ENCODE measurements at regions not wholly inside any gene's neighbourhood (a gene's known extent, or its start where the extent isn't known, plus 50 kb on each side); places are given as distances from the start of the nearest gene placed in this dataset.

GRCh38 chr5:173791878-173792277 lies 96.3 kb upstream of the CPEB4 start:
- H3K79me2 ChIP-seq (ENCODE audit: control insufficient read depth, insufficient read depth, low read length, unreplicated experiment), result no peaks in the 10 kb centered on the region
- no peak overlapping the region for H3K4me3 ChIP-seq (ENCODE audit: low read depth, low read length)
- no peak overlapping the region for H2AFZ ChIP-seq (ENCODE audit: low read length, unreplicated experiment)
- H3K36me3 ChIP-seq (ENCODE audit: insufficient read depth, low read length), result no peaks in the 10 kb centered on the region
- no peak overlapping the region for H3K27ac ChIP-seq (ENCODE audit: low read depth, low read length)
- H3K4me1 ChIP-seq (ENCODE audit: control insufficient read depth, insufficient read depth, low read length, unreplicated experiment), result peaks cover 20% of the 10 kb centered on the region
- no peaks in the 10 kb centered on the region for H3K27me3 ChIP-seq (ENCODE audit: insufficient read depth, low read length)

- no peak overlapping the region for H2AFZ ChIP-seq (ENCODE audit: low read length, unreplicated experiment)
- H3K27ac ChIP-seq (ENCODE audit: low read depth, low read length), result no peak overlapping the region
- no peaks in the 10 kb centered on the region for H3K27me3 ChIP-seq (ENCODE audit: insufficient read depth, low read length)
- no peaks in the 10 kb centered on the region for H3K36me3 ChIP-seq (ENCODE audit: insufficient read depth, low read length)
- H3K79me2 ChIP-seq (ENCODE audit: control insufficient read depth, insufficient read depth, low read length, unreplicated experiment), result no peaks in the 10 kb centered on the region
- peaks cover 15% of the 10 kb centered on the region for H3K4me1 ChIP-seq (ENCODE audit: control insufficient read depth, insufficient read depth, low read length, unreplicated experiment)
- no peak overlapping the region for H3K4me3 ChIP-seq (ENCODE audit: low read depth, low read length)
These were observed 95.2 kb upstream of the CPEB4 start for GRCh38 chr5:173792781-173793547.

GRCh38 chr5:173793648-173794548 lies 94.3 kb upstream of the CPEB4 start:
- H3K27me3 ChIP-seq (ENCODE audit: insufficient read depth, low read length), result no peaks in the 10 kb centered on the region
- no peak overlapping the region for H3K27ac ChIP-seq (ENCODE audit: low read depth, low read length)
- no peaks in the 10 kb centered on the region for H3K79me2 ChIP-seq (ENCODE audit: control insufficient read depth, insufficient read depth, low read length, unreplicated experiment)
- peaks cover 8% of the 10 kb centered on the region for H3K4me1 ChIP-seq (ENCODE audit: control insufficient read depth, insufficient read depth, low read length, unreplicated experiment)
- H3K4me3 ChIP-seq (ENCODE audit: low read depth, low read length), result no peak overlapping the region
- no peaks in the 10 kb centered on the region for H3K36me3 ChIP-seq (ENCODE audit: insufficient read depth, low read length)
- H2AFZ ChIP-seq (ENCODE audit: low read length, unreplicated experiment), result no peak overlapping the region

GRCh38 chr5:173794901-173795416 lies 93.2 kb upstream of the CPEB4 start:
- Histone ChIP-seq H3K4me3 (ENCODE audit: low read depth, low read length) (no peak overlapping the region), H3K27me3 (ENCODE audit: insufficient read depth, low read length) (no peaks in the 10 kb centered on the region), H3K27ac (ENCODE audit: low read depth, low read length) (no peak overlapping the region), H2AFZ (ENCODE audit: low read length, unreplicated experiment) (no peak overlapping the region), H3K4me1 (ENCODE audit: control insufficient read depth, insufficient read depth, low read length, unreplicated experiment) (no peaks in the 10 kb centered on the region), H3K79me2 (ENCODE audit: control insufficient read depth, insufficient read depth, low read length, unreplicated experiment) (no peaks in the 10 kb centered on the region), H3K36me3 (ENCODE audit: insufficient read depth, low read length) (no peaks in the 10 kb centered on the region)

- no peaks in the 10 kb centered on the region for H3K27me3 ChIP-seq (ENCODE audit: insufficient read depth, low read length)
- no peaks in the 10 kb centered on the region for H3K79me2 ChIP-seq (ENCODE audit: control insufficient read depth, insufficient read depth, low read length, unreplicated experiment)
- H3K27ac ChIP-seq (ENCODE audit: low read depth, low read length), result no peak overlapping the region
- H2AFZ ChIP-seq (ENCODE audit: low read length, unreplicated experiment), result no peak overlapping the region
- no peaks in the 10 kb centered on the region for H3K4me1 ChIP-seq (ENCODE audit: control insufficient read depth, insufficient read depth, low read length, unreplicated experiment)
- H3K4me3 ChIP-seq (ENCODE audit: low read depth, low read length), result no peak overlapping the region
- no peaks in the 10 kb centered on the region for H3K36me3 ChIP-seq (ENCODE audit: insufficient read depth, low read length)
These were observed 92.5 kb upstream of the CPEB4 start for GRCh38 chr5:173795601-173796000.

- Histone ChIP-seq H3K79me2 (ENCODE audit: control insufficient read depth, insufficient read depth, low read length, unreplicated experiment) (no peaks in the 10 kb centered on the region), H3K4me1 (ENCODE audit: control insufficient read depth, insufficient read depth, low read length, unreplicated experiment) (no peaks in the 10 kb centered on the region), H3K4me3 (ENCODE audit: low read depth, low read length) (no peak overlapping the region), H3K27me3 (ENCODE audit: insufficient read depth, low read length) (no peaks in the 10 kb centered on the region), H2AFZ (ENCODE audit: low read length, unreplicated experiment) (no peak overlapping the region), H3K36me3 (ENCODE audit: insufficient read depth, low read length) (no peaks in the 10 kb centered on the region), H3K27ac (ENCODE audit: low read depth, low read length) (no peak overlapping the region)
These were observed 91.2 kb upstream of the CPEB4 start for GRCh38 chr5:173796721-173797495.

GRCh38 chr5:173798127-173798810 lies 89.9 kb upstream of the CPEB4 start:
- Histone ChIP-seq H3K4me1 (ENCODE audit: control insufficient read depth, insufficient read depth, low read length, unreplicated experiment) (peaks cover 4% of the 10 kb centered on the region), H3K79me2 (ENCODE audit: control insufficient read depth, insufficient read depth, low read length, unreplicated experiment) (no peaks in the 10 kb centered on the region), H3K36me3 (ENCODE audit: insufficient read depth, low read length) (no peaks in the 10 kb centered on the region), H3K4me3 (ENCODE audit: low read depth, low read length) (no peak overlapping the region), H3K27ac (ENCODE audit: low read depth, low read length) (no peak overlapping the region), H3K27me3 (ENCODE audit: insufficient read depth, low read length) (no peaks in the 10 kb centered on the region), H2AFZ (ENCODE audit: low read length, unreplicated experiment) (no peak overlapping the region)

- H2AFZ ChIP-seq (ENCODE audit: low read length, unreplicated experiment), result no peak overlapping the region
- H3K27me3 ChIP-seq (ENCODE audit: insufficient read depth, low read length), result no peaks in the 10 kb centered on the region
These were observed 87.8 kb upstream of the CPEB4 start for GRCh38 chr5:173800340-173800739.

GRCh38 chr5:173801006-173801405 lies 87.1 kb upstream of the CPEB4 start:
- H3K4me3 ChIP-seq (ENCODE audit: low read depth, low read length), result no peak overlapping the region
- peaks cover 4% of the 10 kb centered on the region for H3K4me1 ChIP-seq (ENCODE audit: control insufficient read depth, insufficient read depth, low read length, unreplicated experiment)
- H3K27me3 ChIP-seq (ENCODE audit: insufficient read depth, low read length), result no peaks in the 10 kb centered on the region

More at GRCh38 chr5:173800340-173800739, 87.8 kb upstream of the CPEB4 start:
- Histone ChIP-seq H3K4me1 (ENCODE audit: control insufficient read depth, insufficient read depth, low read length, unreplicated experiment) (peaks cover 4% of the 10 kb centered on the region), H3K27ac (ENCODE audit: low read depth, low read length) (no peak overlapping the region), H3K79me2 (ENCODE audit: control insufficient read depth, insufficient read depth, low read length, unreplicated experiment) (no peaks in the 10 kb centered on the region), H3K36me3 (ENCODE audit: insufficient read depth, low read length) (no peaks in the 10 kb centered on the region), H3K4me3 (ENCODE audit: low read depth, low read length) (no peak overlapping the region)

GRCh38 chr5:173802670-173803165 lies 85.4 kb upstream of the CPEB4 start:
- H3K36me3 ChIP-seq (ENCODE audit: insufficient read depth, low read length), result no peaks in the 10 kb centered on the region
- H2AFZ ChIP-seq (ENCODE audit: low read length, unreplicated experiment), result no peak overlapping the region
- H3K27ac ChIP-seq (ENCODE audit: low read depth, low read length), result no peak overlapping the region
- no peaks in the 10 kb centered on the region for H3K79me2 ChIP-seq (ENCODE audit: control insufficient read depth, insufficient read depth, low read length, unreplicated experiment)
- peaks cover 4% of the 10 kb centered on the region for H3K4me1 ChIP-seq (ENCODE audit: control insufficient read depth, insufficient read depth, low read length, unreplicated experiment)
- H3K27me3 ChIP-seq (ENCODE audit: insufficient read depth, low read length), result no peaks in the 10 kb centered on the region
- no peak overlapping the region for H3K4me3 ChIP-seq (ENCODE audit: low read depth, low read length)

More at GRCh38 chr5:173801006-173801405, 87.1 kb upstream of the CPEB4 start:
- Histone ChIP-seq H3K36me3 (ENCODE audit: insufficient read depth, low read length) (no peaks in the 10 kb centered on the region), H2AFZ (ENCODE audit: low read length, unreplicated experiment) (no peak overlapping the region), H3K27ac (ENCODE audit: low read depth, low read length) (no peak overlapping the region), H3K79me2 (ENCODE audit: control insufficient read depth, insufficient read depth, low read length, unreplicated experiment) (no peaks in the 10 kb centered on the region)

Data from ACC112 (cell line).